KOPT-K1 (cell line): ENCODE measurements at regions not wholly inside any gene's neighbourhood (a gene's known extent, or its start where the extent isn't known, plus 50 kb on each side); places are given as distances from the start of the nearest gene placed in this dataset.

ENCODE experiments used
- H3K27ac ChIP-seq: fragments of 200-600 bp; sonication (generic); 2 replicates; pipeline ENCODE4 v1.5.1; 2016; ENCODE audit warnings: antibody characterized with exemption, mild to moderate bottlenecking, low read depth, low read length; ENCODE audit not compliant: poor library complexity, severe bottlenecking
- H3K36me3 ChIP-seq: fragments of 200-600 bp; sonication (generic); 2 replicates; pipeline ENCODE4 v1.5.1; 2017; ENCODE audit warnings: antibody characterized with exemption, mild to moderate bottlenecking, low read length, moderate library complexity; ENCODE audit not compliant: insufficient read depth
- H3K9me3 ChIP-seq: fragments of 200-600 bp; sonication (generic); 2 replicates; pipeline ENCODE4 v1.5.1; 2017; ENCODE audit warnings: antibody characterized with exemption, low read length, mild to moderate bottlenecking; ENCODE audit not compliant: insufficient read depth, poor library complexity, severe bottlenecking

DNA sequence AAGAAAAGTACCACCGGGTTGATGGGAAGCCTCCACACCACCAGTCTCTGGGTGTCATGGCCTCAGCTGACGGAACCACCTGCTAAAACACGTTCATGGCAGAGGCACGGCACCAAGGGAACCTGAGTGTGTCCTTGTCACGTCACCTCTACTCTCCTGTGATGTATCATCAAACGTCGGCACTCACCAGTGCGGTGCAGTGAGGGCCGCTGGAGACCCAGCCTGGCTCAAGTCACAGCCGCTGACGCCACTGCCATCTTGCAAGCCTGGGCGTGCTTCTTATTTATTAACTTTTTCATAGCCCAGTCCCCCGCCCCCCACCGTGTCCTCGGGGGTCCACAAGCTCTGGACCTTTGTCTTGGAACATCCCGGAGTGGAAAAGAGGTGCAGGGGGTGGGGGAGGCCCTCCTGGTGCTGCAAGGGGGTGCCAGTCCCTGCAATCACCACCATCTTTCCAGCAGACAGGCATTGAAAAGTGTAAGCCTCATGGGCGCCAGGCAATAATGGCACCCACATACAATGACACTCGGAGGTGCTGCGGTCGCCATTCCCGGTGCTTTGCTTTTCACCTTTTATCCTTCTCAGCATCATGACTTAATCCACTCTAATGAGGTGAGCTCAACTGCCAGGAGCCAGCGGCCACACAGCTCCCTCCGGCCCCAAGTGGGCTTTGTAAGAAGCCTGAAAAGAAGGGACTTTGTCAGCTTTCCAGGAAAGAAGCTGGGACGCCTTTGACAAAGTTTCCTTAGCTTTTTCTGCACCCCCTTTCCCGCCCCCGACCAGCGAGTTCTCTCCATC, 202.3 kb upstream of the IRX1 start:
- no peak overlapping the region for H3K27ac ChIP-seq
- peaks cover 4% of the 10 kb centered on the region for H3K9me3 ChIP-seq
- no peaks in the 10 kb centered on the region for H3K36me3 ChIP-seq

GRCh38 chr5:3392306-3392939, 203.2 kb upstream of the IRX1 start:
- Histone ChIP-seq H3K36me3 (no peaks in the 10 kb centered on the region), H3K27ac (no peak overlapping the region), H3K9me3 (no peaks in the 10 kb centered on the region)

DNA sequence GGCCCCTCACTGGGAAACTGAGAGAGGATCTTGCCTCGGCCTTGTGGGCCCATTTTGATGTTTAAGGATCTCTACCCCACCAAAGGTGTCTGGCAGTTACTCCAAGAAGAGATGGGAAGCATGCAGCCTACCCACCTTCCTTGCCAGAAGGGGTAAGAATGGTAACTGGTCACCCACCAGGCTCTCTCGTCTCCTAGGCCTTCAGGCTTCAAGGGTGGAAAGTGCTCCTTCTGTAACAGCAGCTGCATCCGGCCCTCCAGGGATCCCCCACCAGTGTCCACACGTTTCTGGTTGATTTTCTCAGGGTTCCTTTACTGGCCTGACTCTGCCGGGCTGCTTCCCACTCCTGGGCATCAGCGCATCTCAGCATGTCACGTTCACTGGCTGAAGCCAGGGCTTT, 204.4 kb upstream of the IRX1 start:
- Histone ChIP-seq H3K27ac (no peak overlapping the region), H3K9me3 (no peaks in the 10 kb centered on the region), H3K36me3 (no peaks in the 10 kb centered on the region)

- H3K36me3 ChIP-seq = no peaks in the 10 kb centered on the region
- H3K27ac ChIP-seq = no peak overlapping the region
- H3K9me3 ChIP-seq = no peaks in the 10 kb centered on the region
These were observed 206.1 kb upstream of the IRX1 start for GRCh38 chr5:3389471-3390026.

- no peak overlapping the region for H3K27ac ChIP-seq
- no peaks in the 10 kb centered on the region for H3K9me3 ChIP-seq
- no peaks in the 10 kb centered on the region for H3K36me3 ChIP-seq
These were observed 209.0 kb upstream of the IRX1 start for GRCh38 chr5:3386637-3387036.

- Histone ChIP-seq H3K9me3 (no peaks in the 10 kb centered on the region), H3K27ac (no peak overlapping the region), H3K36me3 (no peaks in the 10 kb centered on the region)
These were observed 209.6 kb upstream of the IRX1 start for GRCh38 chr5:3385991-3386519.

DNA sequence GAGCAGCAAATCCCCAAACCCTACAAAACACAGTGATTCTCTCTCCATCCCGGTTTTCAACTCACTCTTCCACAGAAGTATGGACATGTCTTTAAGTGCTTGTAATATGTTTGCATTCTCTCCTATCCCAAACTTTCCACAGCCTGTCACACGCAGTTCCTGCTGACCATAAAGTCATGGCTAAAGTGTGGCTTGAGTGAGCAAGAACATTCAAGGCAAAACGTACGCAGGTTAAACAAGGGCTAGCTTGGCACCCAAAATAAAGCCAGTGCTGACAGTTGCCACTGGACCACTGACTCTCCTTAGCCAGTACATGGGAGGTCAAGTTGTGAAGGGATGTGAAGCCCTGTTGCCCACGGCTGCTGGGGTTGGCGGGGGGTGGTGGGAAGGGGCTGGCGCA, 211.1 kb upstream of the IRX1 start:
- peaks cover 5% of the 10 kb centered on the region for H3K9me3 ChIP-seq
- no peak overlapping the region for H3K27ac ChIP-seq
- no peaks in the 10 kb centered on the region for H3K36me3 ChIP-seq

DNA sequence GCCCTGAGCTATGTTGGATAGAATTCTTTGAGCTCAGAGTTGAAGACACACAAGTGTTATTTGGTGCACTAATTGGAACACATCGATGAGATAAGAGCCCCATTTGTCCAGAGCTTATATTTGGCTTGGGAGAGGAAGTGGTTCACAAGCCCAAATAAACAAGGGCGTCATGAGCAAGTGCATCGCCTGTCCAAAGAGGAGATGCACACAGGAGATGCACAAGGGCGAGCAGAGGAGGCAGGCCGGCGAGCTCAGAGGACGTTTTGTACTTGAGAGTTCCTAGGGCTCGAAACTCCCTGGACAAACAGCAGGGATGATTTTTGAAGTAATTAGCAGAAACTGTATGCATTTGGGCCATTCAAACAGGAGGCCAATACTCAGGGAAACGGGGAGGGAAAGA, 212.8 kb upstream of the IRX1 start:
- Histone ChIP-seq H3K36me3 (no peaks in the 10 kb centered on the region), H3K9me3 (peaks cover 5% of the 10 kb centered on the region), H3K27ac (no peak overlapping the region)

- Histone ChIP-seq H3K36me3 (no peaks in the 10 kb centered on the region), H3K27ac (no peak overlapping the region), H3K9me3 (peaks cover 5% of the 10 kb centered on the region)
These were observed 213.5 kb upstream of the IRX1 start for GRCh38 chr5:3382151-3382550.

DNA sequence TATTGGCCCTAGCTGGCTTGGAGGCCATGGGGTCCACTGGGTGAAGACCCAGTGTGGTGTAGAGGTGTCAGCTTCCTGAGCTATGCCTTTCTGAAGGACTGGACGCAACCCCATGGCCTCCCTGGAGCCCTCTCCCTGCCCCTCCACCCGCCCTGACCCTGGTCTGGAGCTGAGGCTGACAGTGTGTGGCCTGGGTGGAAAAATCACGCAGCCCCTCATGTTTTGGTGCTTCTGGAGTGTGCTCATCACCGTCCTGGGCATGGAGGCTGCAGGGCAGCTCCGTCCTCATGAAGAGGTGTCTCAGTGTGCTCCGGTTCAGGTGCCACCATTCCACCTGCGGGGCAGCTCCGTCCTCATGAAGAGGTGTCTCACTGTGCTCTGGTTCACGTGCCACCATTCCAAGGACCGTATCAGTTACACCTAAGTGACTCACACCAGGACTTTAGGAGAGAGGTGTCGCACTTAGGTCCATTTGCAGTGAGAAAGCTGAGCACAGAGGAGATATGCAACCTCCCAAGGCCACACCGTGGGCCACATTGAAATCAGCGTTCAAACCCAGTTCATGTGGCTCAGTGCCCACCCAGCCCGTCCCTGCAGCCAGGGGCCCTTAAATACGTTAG, 214.3 kb upstream of the IRX1 start:
- peaks cover 5% of the 10 kb centered on the region for H3K9me3 ChIP-seq
- no peak overlapping the region for H3K27ac ChIP-seq
- H3K36me3 ChIP-seq = no peaks in the 10 kb centered on the region

GRCh38 chr5:3380689-3381088, 214.9 kb upstream of the IRX1 start:
- Histone ChIP-seq H3K36me3 (no peaks in the 10 kb centered on the region), H3K27ac (no peak overlapping the region), H3K9me3 (peaks cover 5% of the 10 kb centered on the region)

GRCh38 chr5:3377831-3378230, 217.8 kb upstream of the IRX1 start:
- H3K9me3 ChIP-seq = peaks cover 18% of the 10 kb centered on the region
- H3K27ac ChIP-seq = no peak overlapping the region
- no peaks in the 10 kb centered on the region for H3K36me3 ChIP-seq

DNA sequence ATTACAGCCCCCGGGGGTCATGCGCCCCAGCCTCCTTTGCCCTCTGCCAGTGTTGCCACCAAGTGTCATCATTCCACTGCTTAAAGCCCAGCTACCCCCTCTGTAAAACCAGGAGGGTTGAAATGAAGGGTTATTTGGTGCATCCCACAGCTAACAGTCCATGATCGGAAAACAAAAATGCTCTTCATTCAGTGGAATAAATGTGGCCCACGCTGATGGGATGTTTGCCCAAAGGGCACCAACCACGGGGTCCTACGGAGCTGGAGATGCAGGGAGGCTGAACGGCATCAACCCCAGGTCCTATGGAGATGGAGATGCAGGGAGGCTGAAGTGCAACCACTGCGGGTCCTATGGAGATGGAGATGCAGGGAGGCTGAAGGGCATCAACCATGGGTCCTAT, 218.5 kb upstream of the IRX1 start:
- Histone ChIP-seq H3K36me3 (no peaks in the 10 kb centered on the region), H3K9me3 (peaks cover 24% of the 10 kb centered on the region), H3K27ac (no peak overlapping the region)

DNA sequence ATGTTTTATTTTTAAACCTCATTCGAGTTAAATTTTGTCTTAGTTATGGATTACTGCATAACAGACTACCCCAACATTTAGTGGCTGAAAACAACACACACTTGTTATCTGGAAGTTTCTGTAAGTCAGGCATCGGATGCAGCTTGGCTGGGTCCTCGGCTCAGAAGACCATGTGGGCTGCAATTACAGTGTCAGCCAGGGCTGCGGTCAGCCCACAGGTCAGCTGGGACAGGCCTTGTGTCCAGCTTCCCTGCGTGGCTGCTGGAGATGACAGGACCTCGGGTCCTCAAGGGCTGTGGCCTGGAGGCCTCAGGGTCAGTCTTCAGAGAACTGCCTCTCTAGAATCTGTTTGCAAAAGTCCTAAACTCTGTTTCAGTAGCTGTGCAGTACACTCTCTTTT, 219.0 kb upstream of the IRX1 start:
- Histone ChIP-seq H3K9me3 (peaks cover 29% of the 10 kb centered on the region), H3K36me3 (no peaks in the 10 kb centered on the region), H3K27ac (no peak overlapping the region)

GRCh38 chr5:3375586-3376311, 219.9 kb upstream of the IRX1 start:
- peaks cover 29% of the 10 kb centered on the region for H3K9me3 ChIP-seq
- no peak overlapping the region for H3K27ac ChIP-seq

More at GRCh38 chr5:3375586-3376311, 219.9 kb upstream of the IRX1 start:
- no peaks in the 10 kb centered on the region for H3K36me3 ChIP-seq
